ENCODE measurements at regions not wholly inside any gene's neighbourhood (a gene's known extent, or its start where the extent isn't known, plus 50 kb on each side); places are given as distances from the start of the nearest gene placed in this dataset.

GRCh38 chr19:33900817-33901216 lies 104.1 kb downstream of the KCTD15 start:
- DNase-seq (ENCODE audit: low read depth), result no peak

GRCh38 chr19:33902395-33902794 lies 105.7 kb downstream of the KCTD15 start:
- no peak for DNase-seq (ENCODE audit: low read depth)

GRCh38 chr19:33902802-33903488 lies 106.3 kb downstream of the KCTD15 start:
- no peak for DNase-seq (ENCODE audit: low read depth)

GRCh38 chr19:33903489-33903850 lies 106.8 kb downstream of the KCTD15 start:
- DNase-seq (ENCODE audit: low read depth), result no peak

- no peak for DNase-seq (ENCODE audit: low read depth)
Observed at GRCh38 chr19:33904681-33905080, 108.0 kb downstream of the KCTD15 start.

GRCh38 chr19:33905473-33905936 lies 108.8 kb downstream of the KCTD15 start:
- no peak for DNase-seq (ENCODE audit: low read depth)

- no peak for DNase-seq (ENCODE audit: low read depth)
Observed at GRCh38 chr19:33905937-33906577, 109.4 kb downstream of the KCTD15 start.

- DNase-seq (ENCODE audit: low read depth), result no peak
Observed at GRCh38 chr19:33906578-33907335, 110.1 kb downstream of the KCTD15 start.

GRCh38 chr19:33910922-33911321 lies 114.3 kb downstream of the KCTD15 start:
- no peak for DNase-seq (ENCODE audit: low read depth)

GRCh38 chr19:33914599-33914998 lies 117.9 kb downstream of the KCTD15 start:
- DNase-seq (ENCODE audit: low read depth), result no peak

- no peak for DNase-seq (ENCODE audit: low read depth)
Observed at GRCh38 chr19:33916792-33917191, 120.1 kb downstream of the KCTD15 start.

GRCh38 chr19:33919291-33919690 lies 122.6 kb downstream of the KCTD15 start:
- no peak for DNase-seq (ENCODE audit: low read depth)

GRCh38 chr19:33921165-33921564 lies 124.5 kb downstream of the KCTD15 start:
- DNase-seq (ENCODE audit: low read depth), result no peak

GRCh38 chr19:33926306-33926705 lies 129.6 kb downstream of the KCTD15 start:
- DNase-seq (ENCODE audit: low read depth), result no peak

- no peak for DNase-seq (ENCODE audit: low read depth)
Observed at GRCh38 chr19:33927789-33928457, 131.3 kb downstream of the KCTD15 start.

- DNase-seq (ENCODE audit: low read depth), result no peak
Observed at GRCh38 chr19:33928458-33928950, 131.8 kb downstream of the KCTD15 start.

GRCh38 chr19:33933931-33934330 lies 137.3 kb downstream of the KCTD15 start:
- no peak for DNase-seq (ENCODE audit: low read depth)

- no peak for DNase-seq (ENCODE audit: low read depth)
Observed at GRCh38 chr19:33938821-33939220, 142.2 kb downstream of the KCTD15 start.

GRCh38 chr19:33941133-33941532 lies 144.5 kb downstream of the KCTD15 start:
- no peak for DNase-seq (ENCODE audit: low read depth)

GRCh38 chr19:33946535-33947264 lies 150.0 kb downstream of the KCTD15 start:
- no peak for DNase-seq (ENCODE audit: low read depth)

- DNase-seq (ENCODE audit: low read depth), result no peak
Observed at GRCh38 chr19:33947265-33947964, 150.7 kb downstream of the KCTD15 start.
